ENCODE measurements at regions not wholly inside any gene's neighbourhood (a gene's known extent, or its start where the extent isn't known, plus 50 kb on each side); places are given as distances from the start of the nearest gene placed in this dataset.
"Not testable (repeated sequence)": the region's sequence is repeated elsewhere in the genome, so short reads cannot be mapped to it uniquely, and the experiment has no call there.

DNA sequence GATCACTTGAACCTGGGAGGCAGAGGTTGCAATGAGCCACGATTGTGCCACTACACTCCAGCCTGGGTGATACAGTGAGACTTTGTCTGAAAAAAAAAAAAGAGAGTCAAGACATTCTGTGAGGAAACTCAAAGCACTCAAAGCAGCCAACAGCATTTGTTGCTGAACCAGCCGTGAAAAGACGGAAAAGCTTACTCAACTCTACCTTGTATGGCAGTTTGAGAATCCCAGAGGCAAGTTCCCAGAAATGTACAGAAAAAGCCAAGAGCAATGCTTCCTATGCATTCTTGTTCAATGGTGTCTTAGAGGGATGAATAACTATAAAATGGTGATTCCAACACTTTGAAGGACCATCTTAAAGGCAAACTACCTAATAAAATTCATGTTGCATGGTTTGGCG, 170.2 kb downstream of the HSD17B3 start:
- no peak for DNase-seq

DNA sequence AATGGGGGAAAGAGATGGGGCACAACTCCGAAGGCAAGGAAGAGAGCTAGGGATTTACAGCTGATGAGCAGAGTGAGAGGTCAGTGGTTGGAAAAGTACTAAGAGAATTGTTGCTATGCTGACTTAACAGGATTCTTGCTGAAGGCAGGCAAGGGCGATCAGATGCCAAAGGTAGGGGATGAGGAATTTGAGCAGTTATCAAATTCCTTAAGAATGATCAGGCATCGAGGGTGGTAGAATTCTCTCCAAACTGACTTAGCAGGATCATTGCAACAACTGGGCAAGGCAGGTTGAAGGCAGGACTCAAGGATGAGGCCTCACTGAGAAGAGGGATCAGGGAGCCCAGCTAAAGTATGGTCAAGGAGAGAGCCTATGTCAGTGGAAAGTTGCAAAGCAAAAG, 171.0 kb downstream of the HSD17B3 start:
- DNase-seq = no peak

DNA sequence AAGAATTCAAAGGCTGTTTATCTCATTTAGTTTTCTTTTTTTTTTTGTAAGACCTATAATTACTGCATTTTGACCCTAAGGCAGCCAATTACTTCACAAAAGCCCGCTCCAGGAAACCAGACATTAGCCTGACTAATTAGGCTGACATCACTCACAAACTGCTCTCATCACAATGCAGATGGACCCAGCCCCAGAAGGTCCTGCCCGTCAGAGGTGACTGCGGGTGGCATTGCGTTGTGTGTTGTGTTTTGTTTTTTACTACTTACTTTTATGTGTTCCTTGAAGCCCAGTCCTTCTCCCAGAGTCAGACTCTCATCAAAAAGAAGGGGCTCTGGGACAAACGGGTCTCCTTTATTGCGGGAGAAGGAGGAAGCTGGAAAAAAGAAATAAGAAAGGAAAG, 172.2 kb downstream of the HSD17B3 start:
- no peak for DNase-seq

DNA sequence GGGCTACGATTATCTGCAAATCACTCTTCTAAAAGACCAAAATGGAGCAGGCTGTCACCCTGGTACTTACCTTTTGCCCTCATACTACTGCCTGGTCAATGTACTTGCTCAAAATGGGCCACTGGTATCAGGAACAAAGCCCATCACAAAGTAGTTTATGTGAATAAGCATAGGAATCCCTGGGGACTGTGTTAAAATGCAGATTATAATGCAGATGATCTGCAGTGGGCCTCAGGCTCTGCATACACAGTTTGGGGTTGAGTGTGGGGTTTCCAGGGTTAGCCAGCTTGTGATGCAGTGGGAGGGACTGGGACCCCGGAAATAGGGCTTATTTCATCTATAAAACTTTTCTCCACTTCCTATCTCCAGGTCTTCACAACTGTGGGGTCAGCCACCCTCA, 173.1 kb downstream of the HSD17B3 start:
- DNase-seq = no peak

DNA sequence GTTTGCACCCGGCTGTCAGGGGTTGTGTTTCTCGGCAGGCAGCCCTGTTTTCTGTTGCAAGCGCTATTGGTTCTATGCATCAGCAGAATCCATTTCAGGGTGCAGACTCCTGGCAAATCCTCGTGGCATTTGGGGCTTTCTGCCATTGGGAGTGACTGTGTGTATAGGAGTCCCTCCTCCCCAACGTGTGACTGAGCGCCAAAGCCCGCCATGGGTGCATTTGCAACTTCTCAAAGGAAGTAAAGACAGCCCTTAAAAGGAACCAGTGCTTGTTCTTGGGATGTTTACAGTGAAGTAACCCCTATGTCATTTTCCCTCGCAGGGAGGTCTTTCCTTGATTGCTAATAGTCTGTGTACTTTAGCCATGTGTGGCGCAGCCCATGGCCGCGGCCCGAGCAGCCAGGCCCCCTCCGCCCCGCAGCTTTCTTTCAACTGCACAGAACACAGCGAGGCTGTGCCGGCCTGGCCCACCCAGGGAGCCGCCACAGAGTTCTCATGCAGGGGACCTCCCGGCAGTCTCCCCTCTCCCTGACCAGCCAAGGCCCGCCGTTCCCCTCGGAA, 175.6 kb downstream of the HSD17B3 start:
- DNase-seq = no peak

DNA sequence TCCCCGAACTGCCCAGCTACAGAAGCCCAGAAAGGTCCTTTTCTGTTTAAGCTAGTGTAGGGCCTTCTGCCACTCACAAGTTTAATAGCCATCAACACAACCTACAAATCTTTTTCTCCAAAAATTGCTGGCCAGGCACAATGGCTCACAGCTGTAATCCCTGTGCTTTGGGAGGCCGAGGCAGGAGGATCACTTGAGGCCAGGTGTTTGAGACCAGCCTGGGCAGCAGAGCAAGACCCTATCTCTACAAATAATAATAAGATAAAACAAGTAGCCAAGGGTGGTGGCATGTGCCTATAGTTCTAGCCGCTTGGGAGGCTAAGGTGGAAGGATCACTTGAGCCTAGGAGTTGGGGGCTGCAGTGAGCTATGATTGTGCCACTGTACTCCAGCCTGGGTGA, 176.4 kb downstream of the HSD17B3 start:
- no peak for DNase-seq

DNA sequence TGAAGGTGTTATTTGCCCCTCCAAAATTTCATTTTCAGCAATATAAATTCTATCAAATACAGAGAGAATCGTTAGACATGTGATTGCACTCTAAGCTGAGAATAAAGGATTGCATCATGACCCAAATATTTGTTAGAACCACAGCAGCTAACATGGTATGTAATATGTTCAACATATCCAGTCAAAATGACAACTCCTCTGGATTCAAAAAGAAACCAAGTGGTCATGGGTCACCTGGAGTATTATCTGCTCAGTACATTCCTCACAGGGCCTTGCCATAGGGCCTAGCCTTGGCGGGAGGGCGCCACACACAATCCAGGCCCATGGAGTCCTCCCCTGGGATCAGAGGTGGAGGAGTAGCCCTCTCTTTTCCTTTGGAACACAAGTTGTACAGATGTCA, 179.2 kb downstream of the HSD17B3 start:
- DNase-seq = no peak

DNA sequence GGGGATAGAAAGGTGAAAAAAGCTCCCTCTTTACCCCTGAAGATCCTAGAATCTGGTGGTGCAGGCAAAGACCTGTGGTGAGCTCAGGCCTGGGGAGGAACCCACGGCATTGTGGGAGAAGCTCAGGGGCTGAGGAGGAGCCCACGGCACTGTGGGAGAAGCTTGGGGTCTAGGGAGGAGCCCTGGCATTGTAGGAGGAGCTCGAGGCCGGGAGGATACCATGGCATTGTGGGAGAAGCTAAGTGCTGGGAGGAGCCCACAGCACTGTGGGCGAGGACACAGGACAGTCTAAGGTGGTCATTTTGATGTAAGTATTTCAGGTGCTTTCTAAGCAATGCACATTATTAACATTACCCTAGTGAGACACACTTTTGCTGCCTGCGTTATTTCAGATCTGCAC, 179.7 kb downstream of the HSD17B3 start:
- DNase-seq = no peak

DNA sequence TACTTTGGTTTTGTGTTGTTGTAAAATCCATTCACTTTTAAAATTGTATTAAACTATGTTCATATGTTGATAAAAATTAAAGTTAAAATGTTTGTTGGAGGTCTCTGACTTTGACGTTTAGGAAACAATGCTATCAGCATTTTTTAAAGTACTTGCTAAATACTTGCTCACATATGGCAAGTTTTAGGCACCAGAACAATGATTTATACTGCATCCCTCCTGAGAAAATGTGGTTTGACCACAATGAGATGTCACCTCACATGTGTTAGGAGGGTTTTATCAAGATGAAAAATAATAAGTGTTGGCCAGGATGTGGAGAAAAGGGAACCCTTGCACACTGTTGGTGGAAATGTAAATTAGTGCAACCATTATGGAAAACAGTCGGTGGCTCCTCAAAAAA, 180.8 kb downstream of the HSD17B3 start:
- no peak for DNase-seq

DNA sequence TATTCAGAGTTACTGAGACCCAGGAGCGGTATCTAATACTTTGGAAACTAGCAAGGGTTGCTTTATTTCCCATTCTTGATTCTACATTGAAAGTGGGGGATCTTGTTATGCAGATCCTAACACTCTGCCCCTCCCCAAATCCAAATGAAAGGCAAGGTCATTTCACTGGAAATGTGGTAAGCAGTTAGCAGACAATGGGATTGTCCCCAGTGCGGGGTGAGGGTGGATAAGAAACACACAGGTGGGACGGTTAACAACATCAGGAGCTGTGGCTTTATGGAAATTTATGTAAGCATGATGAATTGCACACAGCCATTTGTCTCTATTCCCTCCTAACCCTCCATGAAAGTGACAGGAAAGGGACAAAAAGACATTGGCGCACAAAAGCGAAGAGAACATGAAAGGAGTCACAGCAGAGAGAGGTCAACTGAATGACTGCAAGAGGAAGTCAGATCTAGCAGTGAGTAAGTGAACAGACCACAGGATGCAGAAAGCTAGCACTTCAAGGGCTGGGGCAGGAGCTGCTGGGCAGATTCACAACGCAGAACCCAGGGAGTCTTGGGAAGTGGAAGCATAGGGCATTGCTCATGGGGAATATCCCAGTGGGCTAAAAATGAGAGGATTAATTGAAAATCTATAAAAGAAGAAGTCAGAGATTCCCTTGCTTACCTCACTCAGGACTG, 184.4 kb downstream of the HSD17B3 start:
- DNase-seq = peak in 1 of 5 donors; percentile 38

DNA sequence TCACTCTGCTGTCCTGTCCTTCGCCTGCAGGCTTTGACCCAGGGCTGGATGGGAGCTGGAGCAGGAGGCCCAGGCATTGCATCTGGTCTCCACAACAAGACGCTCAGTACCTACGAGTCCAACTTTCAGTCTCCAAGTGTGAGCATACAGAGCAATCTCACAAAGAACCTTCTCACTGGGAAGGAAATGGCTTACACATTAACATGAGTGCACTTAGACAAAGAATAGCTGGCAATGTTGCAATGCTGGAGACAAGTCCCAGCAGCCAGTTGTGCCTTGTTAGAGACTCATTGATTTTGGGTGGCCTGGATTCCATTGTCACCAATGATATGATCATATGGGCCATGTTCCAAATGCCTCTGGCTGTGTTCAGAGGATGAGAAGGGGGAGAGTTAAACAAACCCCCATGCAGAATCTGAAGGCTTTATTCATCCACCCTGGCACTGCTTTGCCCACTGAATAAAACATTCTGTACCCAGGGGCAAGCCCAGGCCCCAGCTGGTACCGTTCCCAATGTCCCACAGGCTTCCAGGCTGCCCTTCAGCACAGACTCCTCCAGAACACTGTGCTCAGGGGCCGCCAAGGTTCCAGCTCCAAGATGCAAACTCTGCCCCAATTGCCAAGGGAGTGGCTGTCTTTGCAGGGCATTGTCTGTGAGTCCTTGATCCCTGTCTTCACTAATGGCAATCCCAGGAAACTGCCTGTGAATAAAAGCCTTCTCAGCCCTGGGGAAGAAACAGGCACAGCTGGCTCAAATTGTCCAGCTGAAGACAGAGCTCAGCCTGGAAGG, 185.5 kb downstream of the HSD17B3 start:
- DNase-seq = no peak

DNA sequence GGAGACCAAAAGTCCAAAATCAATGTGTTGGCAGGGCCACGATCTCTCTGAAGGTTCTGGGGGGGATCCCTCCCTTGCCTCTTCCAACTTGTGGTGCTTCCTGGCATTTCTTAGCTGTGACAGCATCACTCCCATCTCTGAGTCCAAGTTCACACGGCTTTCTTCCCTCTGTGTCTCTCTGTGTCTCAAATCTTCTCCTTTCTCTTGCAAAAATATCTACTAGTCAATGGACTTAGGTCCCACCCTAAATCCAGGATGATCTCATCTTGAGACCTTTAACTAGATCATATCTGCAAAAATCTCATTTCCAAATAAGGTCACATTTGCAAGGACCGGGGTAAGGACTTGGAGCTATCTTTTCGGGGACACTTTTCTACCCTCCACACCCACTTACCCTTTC, 186.1 kb downstream of the HSD17B3 start:
- DNase-seq = no peak

DNA sequence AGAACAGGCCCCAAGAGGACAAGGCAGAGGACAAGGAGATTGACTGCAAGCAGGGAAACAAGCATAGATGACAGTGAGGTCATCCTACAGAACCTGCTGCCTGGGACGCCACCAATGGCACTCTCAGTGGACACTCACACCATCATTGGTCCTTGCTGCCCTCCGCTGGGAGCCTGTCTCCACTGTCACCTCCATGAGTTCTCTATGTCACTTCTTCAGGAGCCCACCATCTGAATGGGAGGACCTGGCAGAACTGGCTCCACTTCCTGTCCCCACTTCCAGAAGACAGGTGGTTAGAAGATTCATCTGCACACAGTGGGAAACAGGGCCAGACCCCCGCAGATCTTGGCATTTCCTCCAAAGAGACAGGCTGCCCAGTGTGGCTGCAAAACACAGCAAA, 188.9 kb downstream of the HSD17B3 start:
- no peak for DNase-seq

DNA sequence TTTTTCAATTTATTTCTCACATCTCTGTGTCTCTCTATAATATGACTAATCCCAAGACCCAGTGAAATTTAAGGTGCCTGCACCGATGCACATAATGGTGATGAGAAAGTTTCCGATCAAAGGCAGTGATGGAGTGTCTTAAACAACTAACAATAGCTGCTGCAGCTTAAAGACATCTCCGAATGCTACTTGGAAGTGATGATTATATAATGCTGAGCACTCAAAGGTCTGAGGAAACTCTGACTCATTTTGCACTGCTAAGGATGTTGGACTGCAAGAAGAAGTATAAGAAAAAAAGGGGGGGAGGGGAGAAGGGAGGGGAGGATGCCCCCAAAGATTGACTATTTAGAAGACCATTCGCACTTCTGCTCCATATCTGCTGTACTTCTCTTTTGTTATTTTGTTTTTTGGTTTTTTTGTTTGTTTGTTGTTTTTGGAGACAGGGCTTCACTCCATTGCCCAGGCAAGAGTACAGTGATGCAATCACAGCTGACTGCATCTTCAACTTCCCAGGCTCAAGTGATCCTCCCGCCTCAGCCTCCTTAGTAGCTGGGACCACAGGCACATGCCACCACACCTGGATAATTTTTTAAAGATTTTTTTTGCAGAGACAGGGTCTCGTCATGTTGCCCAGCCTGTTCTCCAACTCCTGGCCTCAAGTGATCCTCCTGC, 192.2 kb downstream of the HSD17B3 start:
- no peak for DNase-seq

DNA sequence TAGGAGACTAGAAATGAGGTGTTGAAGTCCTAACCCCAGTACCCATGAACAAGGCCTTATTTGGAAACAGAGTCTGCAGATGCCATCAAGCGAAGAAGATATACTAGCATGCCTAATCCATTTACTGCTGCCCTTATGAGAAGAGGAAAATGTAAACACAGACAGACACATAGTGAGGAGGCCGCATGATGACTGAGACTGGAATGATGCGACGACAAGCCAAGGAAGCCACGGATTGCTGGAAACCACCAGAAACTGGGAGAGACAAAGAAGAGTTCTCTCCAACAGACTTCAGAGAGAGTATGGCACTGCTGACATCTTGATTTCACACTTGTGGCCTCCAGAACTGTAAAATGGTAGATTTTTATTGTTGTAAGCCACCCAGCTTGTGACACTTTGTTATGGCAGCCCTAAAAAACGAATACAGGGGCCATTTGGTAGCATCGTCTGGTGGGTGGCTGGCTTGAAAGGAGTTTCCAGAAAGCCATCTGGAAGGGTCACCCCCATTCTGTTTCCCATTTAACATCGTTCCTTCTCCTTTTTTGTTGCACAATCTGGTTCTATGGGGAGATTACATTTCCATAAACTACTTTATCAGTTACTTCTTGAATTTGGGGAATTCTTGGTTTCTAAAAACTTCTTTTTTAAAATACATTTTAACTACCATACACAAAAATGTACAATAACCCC, 193.1 kb downstream of the HSD17B3 start:
- no peak for DNase-seq

DNA sequence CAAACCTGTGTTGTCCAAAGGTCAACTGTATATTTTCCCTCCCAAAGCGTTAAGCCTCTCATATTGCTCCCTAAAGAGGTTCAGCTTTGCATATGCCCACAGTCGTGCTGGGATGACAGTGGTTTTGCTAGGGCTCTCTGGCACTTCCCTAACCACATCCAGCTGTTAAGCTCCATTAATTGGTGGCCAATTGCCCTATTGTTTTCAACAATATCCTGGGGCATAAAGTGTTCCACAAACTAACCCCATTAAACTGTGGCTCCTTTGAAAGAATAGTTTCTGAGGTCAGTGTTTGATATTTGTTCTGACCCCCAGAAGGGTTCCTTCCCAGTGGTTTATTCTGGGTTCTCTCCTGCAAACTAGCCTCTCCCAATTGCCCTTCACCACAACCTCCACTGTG, 194.5 kb downstream of the HSD17B3 start:
- no peak for DNase-seq

DNA sequence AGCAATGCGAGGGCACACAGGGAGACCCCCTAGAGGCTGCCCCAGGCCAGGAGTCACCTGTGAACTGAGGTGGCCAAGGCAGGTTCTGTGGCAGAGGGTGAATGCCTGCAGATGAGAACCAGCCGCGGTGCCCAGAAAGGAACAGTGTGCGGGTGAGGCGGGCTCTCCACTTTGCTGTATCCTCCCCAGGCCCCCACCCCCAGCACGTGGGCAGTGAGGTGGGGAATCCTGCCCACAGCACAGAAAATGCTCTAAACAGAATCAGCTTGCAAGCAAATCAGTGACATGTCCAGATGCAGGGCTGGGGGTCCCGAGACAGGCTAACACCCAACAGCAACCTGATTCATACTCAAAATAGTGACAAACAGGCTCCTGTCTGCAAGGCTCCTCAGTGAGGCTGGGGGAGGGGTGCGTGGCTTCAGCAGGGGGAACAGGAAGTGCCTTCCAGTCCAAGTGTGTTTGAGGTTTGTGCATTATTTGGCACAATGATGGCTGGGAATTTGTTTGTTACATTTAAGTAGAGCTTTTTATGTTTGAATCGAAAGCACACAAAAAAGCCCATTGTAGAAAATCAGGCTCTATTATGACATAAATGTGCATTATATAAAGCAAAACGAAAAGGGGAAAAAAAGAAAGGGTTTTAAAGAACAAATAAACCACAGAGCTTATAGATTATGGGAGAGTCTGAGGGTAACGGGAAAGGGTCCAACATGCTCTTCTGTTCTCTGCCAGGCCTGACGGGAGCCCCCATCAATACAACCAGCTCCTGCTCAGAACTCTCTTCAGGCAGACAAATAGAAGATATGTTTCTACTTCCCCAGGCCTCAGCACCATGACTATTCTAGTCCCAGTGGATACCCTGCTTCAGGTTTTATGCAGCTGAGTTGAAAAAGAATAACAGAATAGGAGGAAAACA, 201.3 kb downstream of the HSD17B3 start:
- no peak for DNase-seq

DNA sequence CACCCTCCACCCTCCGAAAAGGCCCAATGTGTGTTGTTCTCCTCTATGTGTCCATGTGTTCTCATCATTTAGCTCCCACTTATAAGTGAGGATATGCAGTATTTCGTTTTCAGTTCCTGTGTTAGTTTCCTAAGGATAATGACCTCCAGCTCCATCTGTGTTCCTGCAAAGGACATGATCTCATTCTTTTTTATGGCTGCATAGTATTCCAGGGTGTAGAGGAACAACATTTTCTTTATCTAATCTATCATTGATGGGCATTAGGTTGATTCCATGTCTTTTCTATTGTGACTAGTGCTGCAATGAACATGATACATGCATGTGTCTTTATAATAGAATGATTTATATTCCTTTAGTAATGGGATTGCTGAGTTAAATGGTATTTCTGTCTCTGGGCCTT, 211.3 kb downstream of the HSD17B3 start:
- DNase-seq = not testable (repeated sequence)

DNA sequence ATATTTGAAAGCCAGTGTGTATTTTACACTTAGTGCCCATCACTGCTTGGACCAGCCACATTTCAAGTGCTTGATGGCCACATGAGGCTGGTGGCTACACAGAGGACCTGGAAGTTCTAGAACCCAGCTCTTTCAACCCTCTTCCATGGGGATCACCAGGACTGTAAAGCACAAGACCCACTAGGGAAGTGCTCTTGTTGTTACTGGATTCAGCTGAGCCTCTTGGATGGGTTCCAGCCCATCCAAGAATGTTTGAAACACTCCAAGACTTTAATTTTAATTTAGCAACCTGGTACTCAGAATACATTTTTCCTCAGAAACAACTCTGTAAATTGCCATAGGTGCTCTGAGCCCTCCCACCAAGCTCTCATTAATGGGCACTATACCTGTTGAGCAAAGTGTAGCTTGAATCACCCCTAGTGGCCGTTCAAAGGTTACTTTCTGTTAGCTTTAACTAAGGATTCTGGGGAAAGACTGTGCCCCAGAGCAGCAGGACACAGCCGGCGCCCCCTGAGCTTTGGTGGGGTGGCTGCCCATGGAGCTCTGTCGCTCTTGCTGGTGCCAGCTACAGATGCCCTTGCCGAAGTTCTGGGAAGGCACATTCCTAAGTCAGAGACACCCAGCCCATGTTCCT, 212.4 kb downstream of the HSD17B3 start:
- DNase-seq = no peak

DNA sequence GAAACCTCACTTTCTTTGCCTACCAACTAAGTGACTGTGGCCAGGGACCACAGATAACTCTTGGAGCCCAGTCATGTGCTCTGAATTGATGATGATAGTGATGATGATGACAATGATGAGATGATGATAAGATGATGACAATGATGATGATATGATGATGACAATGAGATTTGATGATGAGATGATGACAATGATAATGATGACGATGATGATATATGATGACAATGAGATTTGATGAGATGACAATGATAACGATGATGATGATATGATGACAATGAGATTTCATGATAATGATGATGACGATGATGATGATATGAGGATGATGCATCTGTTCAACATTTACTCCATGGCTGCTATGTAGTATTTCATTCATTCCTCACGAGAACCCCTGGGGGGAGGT, 213.0 kb downstream of the ERCC6L2 start:
- DNase-seq = no peak

DNA sequence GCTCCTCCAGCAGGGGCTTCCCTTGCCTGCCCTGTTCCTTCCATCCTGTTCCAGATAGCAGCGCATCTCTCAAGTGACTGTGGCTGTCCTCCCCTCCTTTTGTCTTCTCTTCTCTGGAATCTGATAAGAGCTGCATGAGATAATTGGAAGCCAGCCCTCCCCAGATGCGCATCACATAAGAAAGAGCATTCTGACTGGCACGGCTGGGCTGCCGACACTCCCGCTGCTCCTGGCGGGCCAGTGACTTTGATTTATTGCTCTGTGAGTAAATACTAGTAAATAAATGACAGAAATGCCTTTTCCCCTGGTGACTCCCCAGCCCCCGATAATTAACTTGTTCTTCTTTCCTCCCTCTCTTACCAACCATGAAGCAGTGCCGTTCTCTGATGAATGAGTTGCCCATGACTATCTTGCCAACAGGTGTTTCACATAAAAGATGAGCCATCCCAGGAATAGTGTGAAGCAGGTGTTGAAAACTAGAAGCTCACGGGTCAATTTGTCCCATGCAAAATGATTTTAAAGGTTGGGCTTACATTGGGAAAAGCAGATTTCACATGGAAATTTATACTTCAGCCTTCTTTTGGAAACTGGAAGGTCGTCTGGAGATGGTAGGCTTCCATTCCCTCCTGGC, 212.3 kb downstream of the ERCC6L2 start:
- no peak for DNase-seq

Measured in T-helper 1 cell (primary cell).